MM.1S (cell line): ENCODE measurements at regions not wholly inside any gene's neighbourhood (a gene's known extent, or its start where the extent isn't known, plus 50 kb on each side); places are given as distances from the start of the nearest gene placed in this dataset.

ENCODE experiments used
- DNase-seq: peaks from one replicate; pipeline ENCODE4 v3.0.0-alpha.2; 2015
- H2AFZ ChIP-seq: fragments of 300-600 bp; sonication (generic); 2 replicates; pipeline ENCODE4 v1.6.0; 2016; ENCODE audit warnings: antibody characterized with exemption, low read length
- H3F3A ChIP-seq: fragments of 300-600 bp; sonication (generic); 2 replicates; pipeline ENCODE4 v1.6.1; 2016; ENCODE audit warnings: mild to moderate bottlenecking, antibody characterized with exemption, low read length, moderate library complexity, mixed read lengths; ENCODE audit not compliant: insufficient read depth
- H3K27ac ChIP-seq: fragments of 300-600 bp; sonication (generic); 2 replicates; pipeline ENCODE4 v1.5.1; 2016; ENCODE audit warnings: mild to moderate bottlenecking, low read length
- H3K27me3 ChIP-seq: fragments of 300-600 bp; sonication (generic); replicated peaks from 2 replicates; pipeline ENCODE4 v1.6.0; 2016; ENCODE audit warnings: low read length; ENCODE audit not compliant: insufficient read depth
- H3K36me3 ChIP-seq: fragments of 300-600 bp; sonication (generic); replicated peaks from 2 replicates; pipeline ENCODE4 v1.6.1; 2016; ENCODE audit warnings: mild to moderate bottlenecking, low read length, mixed read lengths; ENCODE audit not compliant: insufficient read depth
- H3K4me1 ChIP-seq: fragments of 300-600 bp; sonication (generic); 2 replicates; pipeline ENCODE4 v1.6.1; 2016; ENCODE audit warnings: low read length, mixed read lengths
- H3K4me2 ChIP-seq: fragments of 300-600 bp; sonication (generic); 2 replicates; pipeline ENCODE4 v1.6.0; 2016; ENCODE audit warnings: low read depth, low read length
- H3K4me3 ChIP-seq: fragments of 300-600 bp; sonication (generic); 2 replicates; pipeline ENCODE4 v1.5.1; 2016; ENCODE audit warnings: low read length, mixed read lengths
- H3K79me2 ChIP-seq: fragments of 300-600 bp; sonication (generic); 2 replicates; pipeline ENCODE4 v1.6.1; 2016; ENCODE audit warnings: mixed run types, low read length, mixed read lengths
- H3K9ac ChIP-seq: fragments of 300-600 bp; sonication (generic); 2 replicates; pipeline ENCODE4 v1.6.1; 2016; ENCODE audit warnings: low read length, mixed read lengths
- H3K9me2 ChIP-seq: fragments of 300-600 bp; sonication (generic); replicated peaks from 2 replicates; pipeline ENCODE4 v1.6.1; 2016; ENCODE audit warnings: mild to moderate bottlenecking, low read length, mixed read lengths; ENCODE audit not compliant: insufficient read depth
- H3K9me3 ChIP-seq: fragments of 300-600 bp; sonication (generic); replicated peaks from 2 replicates; pipeline ENCODE4 v1.6.1; 2016; ENCODE audit warnings: mild to moderate bottlenecking, low read length, mixed read lengths; ENCODE audit not compliant: insufficient read depth
- H4K20me1 ChIP-seq: fragments of 300-600 bp; sonication (generic); 2 replicates; pipeline ENCODE4 v1.6.1; 2016; ENCODE audit warnings: mild to moderate bottlenecking, low read length, moderate library complexity, mixed read lengths; ENCODE audit not compliant: insufficient read depth
- CTCF ChIP-seq: fragments of 300-600 bp; sonication (generic); IDR thresholded peaks from 2 replicates; pipeline ENCODE4 v1.5.1; 2016; ENCODE audit warnings: antibody characterized with exemption, low read length, mixed read lengths
- EZH2 ChIP-seq: fragments of 300-600 bp; sonication (generic); optimal IDR thresholded peaks from 2 replicates; pipeline ENCODE3; 2017; ENCODE audit warnings: low read depth, mild to moderate bottlenecking, antibody characterized with exemption, low read length, mixed read lengths
- EZH2phosphoT487 ChIP-seq: fragments of 300-600 bp; sonication (generic); IDR thresholded peaks from 2 replicates; pipeline ENCODE4 v1.6.1; 2018; ENCODE audit warnings: antibody characterized with exemption, low read length

DNA sequence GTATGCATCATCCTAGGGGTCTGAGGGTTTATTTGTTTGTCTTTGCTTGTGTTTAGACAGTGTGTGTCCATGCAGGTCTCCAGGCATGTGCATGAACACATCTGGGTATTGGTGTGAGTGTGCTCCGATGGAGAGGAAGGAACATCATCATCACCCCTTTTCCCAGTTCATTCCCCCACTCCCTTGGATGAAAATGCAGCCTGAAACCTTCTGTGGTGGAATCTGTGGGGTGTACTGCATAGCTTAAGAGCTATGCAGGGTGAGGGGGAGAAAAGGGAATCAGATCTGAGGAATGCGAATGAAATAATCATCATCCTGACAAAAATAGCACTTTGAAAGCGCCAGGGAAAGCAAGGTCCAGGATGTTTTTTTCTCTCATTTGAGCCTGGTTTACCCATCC is 520.1 kb downstream of the NTRK3 start:
- peak overlapping the region; percentile 42; the same call in 1 of the 2 replicates for H3K27ac ChIP-seq
- TF ChIP-seq EZH2 (no peak), EZH2phosphoT487 (no peak), CTCF (no peak)
- peaks cover 9% of the 10 kb centered on the region for H3K4me1 ChIP-seq
- no peak for DNase-seq
- H3K9me2 ChIP-seq: no peaks in the 10 kb centered on the region
- H3K4me2 ChIP-seq: peak overlapping the region; percentile 58; the same call in 1 of the 2 replicates
- no peak overlapping the region for H3K9ac ChIP-seq
- H4K20me1 ChIP-seq: no peaks in the 10 kb centered on the region
- no peaks in the 10 kb centered on the region for H3K36me3 ChIP-seq
- H3K9me3 ChIP-seq: no peaks in the 10 kb centered on the region
- H3K4me3 ChIP-seq: no peak overlapping the region
- H3K79me2 ChIP-seq: no peaks in the 10 kb centered on the region
- no peaks in the 10 kb centered on the region for H3F3A ChIP-seq
- no peaks in the 10 kb centered on the region for H3K27me3 ChIP-seq
- H2AFZ ChIP-seq: peak overlapping the region; percentile 52; the same call in 1 of the 2 replicates

GRCh38 chr15:87735522-87735921 is 521.0 kb downstream of the NTRK3 start:
- Histone ChIP-seq H3K9ac (no peak overlapping the region), H3K79me2 (no peaks in the 10 kb centered on the region), H3F3A (no peaks in the 10 kb centered on the region), H3K4me1 (peaks cover 9% of the 10 kb centered on the region), H3K9me3 (no peaks in the 10 kb centered on the region), H3K4me2 (no peak overlapping the region), H3K27me3 (no peaks in the 10 kb centered on the region), H3K4me3 (no peak overlapping the region), H2AFZ (no peak overlapping the region), H3K36me3 (no peaks in the 10 kb centered on the region), H3K9me2 (no peaks in the 10 kb centered on the region), H4K20me1 (no peaks in the 10 kb centered on the region), H3K27ac (no peak overlapping the region)
- no peak for TF ChIP-seq EZH2phosphoT487
- TF ChIP-seq EZH2: no peak
- no peak for TF ChIP-seq CTCF
- no peak for DNase-seq

GRCh38 chr15:87734571-87735373 is 521.8 kb downstream of the NTRK3 start:
- DNase-seq: no peak
- no peaks in the 10 kb centered on the region for H3K27me3 ChIP-seq
- H3K4me3 ChIP-seq: no peak overlapping the region
- no peak overlapping the region for H3K27ac ChIP-seq
- no peak overlapping the region for H3K9ac ChIP-seq
- no peaks in the 10 kb centered on the region for H3K9me2 ChIP-seq
- no peaks in the 10 kb centered on the region for H3F3A ChIP-seq
- H3K9me3 ChIP-seq: no peaks in the 10 kb centered on the region
- peaks cover 13% of the 10 kb centered on the region for H3K4me1 ChIP-seq
- no peaks in the 10 kb centered on the region for H3K36me3 ChIP-seq
- H3K79me2 ChIP-seq: no peaks in the 10 kb centered on the region
- H2AFZ ChIP-seq: no peak overlapping the region
- TF ChIP-seq EZH2 (no peak), EZH2phosphoT487 (no peak), CTCF (no peak)
- H3K4me2 ChIP-seq: no peak overlapping the region
- no peaks in the 10 kb centered on the region for H4K20me1 ChIP-seq
